PC-9 (cell line): ENCODE measurements at regions not wholly inside any gene's neighbourhood (a gene's known extent, or its start where the extent isn't known, plus 50 kb on each side); places are given as distances from the start of the nearest gene placed in this dataset.

Experiments
- BruUV-seq: library from RNA; stranded (reverse); fragments of 400-500 nt; replicated peaks from 2 replicates; lab custom pipeline; 2021; lab: Mats Ljungman, UMichigan
- CTCF ChIA-PET: fragments of 300-600 bp; sonication (Branson Sonifier 250); formaldehyde crosslinking; loops from one replicate; lab custom pipeline; 2022; ENCODE audit warnings: antibody characterized with exemption; lab: Charles Lee
- POLR2A ChIA-PET: fragments of 300-600 bp; sonication (Branson Sonifier 250); formaldehyde crosslinking; loops from one replicate; lab custom pipeline; 2022; ENCODE audit warnings: antibody characterized with exemption; ENCODE audit not compliant: unreplicated experiment; lab: Charles Lee
- DNase-seq, 2 experiments: peaks; one replicate each; pipeline versions ENCODE4 v3.0.0 to v3.0.0-alpha.2; 2015 to 2022; ENCODE audit warnings: mixed read lengths in 1 of 2
- H2AFZ ChIP-seq: fragments of 200-600 bp; sonication (generic); 2 replicates; pipeline ENCODE4 v1.8.1; 2017; ENCODE audit warnings: antibody characterized with exemption
- H3F3A ChIP-seq: fragments of 200-600 bp; sonication (generic); 2 replicates; pipeline ENCODE4 v1.8.1; 2017; ENCODE audit warnings: antibody characterized with exemption, mild to moderate bottlenecking, low read depth; ENCODE audit not compliant: insufficient read depth
- H3K27ac ChIP-seq: fragments of 200-600 bp; sonication (generic); 2 replicates; pipeline ENCODE4 v1.6.1; 2016; ENCODE audit warnings: mixed run types
- H3K27me3 ChIP-seq: fragments of 200-600 bp; sonication (generic); 2 replicates; pipeline ENCODE4 v1.6.1; 2016; ENCODE audit warnings: low read depth, mixed run types; ENCODE audit not compliant: insufficient read depth
- H3K36me3 ChIP-seq: fragments of 200-600 bp; sonication (generic); 2 replicates; pipeline ENCODE4 v1.6.1; 2016; ENCODE audit warnings: low read depth, mixed run types
- H3K4me1 ChIP-seq: fragments of 200-600 bp; sonication (generic); replicated peaks from 2 replicates; pipeline ENCODE4 v1.6.1; 2016; ENCODE audit warnings: mixed run types; ENCODE audit not compliant: insufficient read depth
- H3K4me2 ChIP-seq: fragments of 200-600 bp; sonication (generic); 2 replicates; pipeline ENCODE4 v1.6.1; 2017; ENCODE audit warnings: mixed run types
- H3K4me3 ChIP-seq: fragments of 200-600 bp; sonication (generic); 2 replicates; pipeline ENCODE4 v1.6.1; 2016; ENCODE audit warnings: mixed run types
- H3K79me2 ChIP-seq: fragments of 200-600 bp; sonication (generic); 2 replicates; pipeline ENCODE4 v1.6.1; 2017; ENCODE audit warnings: low read depth, mixed run types
- H3K9me2 ChIP-seq: fragments of 200-600 bp; sonication (generic); 2 replicates; pipeline ENCODE4 v1.8.1; 2017; ENCODE audit warnings: mild to moderate bottlenecking; ENCODE audit not compliant: insufficient read depth
- H3K9me3 ChIP-seq: fragments of 200-600 bp; sonication (generic); 2 replicates; pipeline ENCODE4 v1.8.1; 2016; ENCODE audit warnings: low read depth; ENCODE audit not compliant: insufficient read depth
- H4K20me1 ChIP-seq: fragments of 200-600 bp; sonication (generic); 2 replicates; pipeline ENCODE4 v1.8.1; 2017; ENCODE audit not compliant: insufficient read depth
- EZH2 ChIP-seq: fragments of 200-600 bp; sonication (generic); IDR thresholded peaks from 2 replicates; pipeline ENCODE4 v1.8.0; 2017; ENCODE audit warnings: antibody characterized with exemption, low read depth
- intact Hi-C: fragments of 100-400 bp; cut with micrococcal nuclease; formaldehyde crosslinking; loops from one replicate; pipeline ENCODE4 v1.10.0; 2022; ENCODE audit not compliant: unreplicated experiment
- TF ChIP-seq, protein P1 (sequence below): fragments of 200-600 bp; sonication (generic); conservative IDR thresholded peaks from 2 replicates; pipeline ENCODE4 v1.6.1; 2017; ENCODE audit warnings: mixed run types, antibody characterized with exemption, mild to moderate bottlenecking, moderate library complexity

DNA sequence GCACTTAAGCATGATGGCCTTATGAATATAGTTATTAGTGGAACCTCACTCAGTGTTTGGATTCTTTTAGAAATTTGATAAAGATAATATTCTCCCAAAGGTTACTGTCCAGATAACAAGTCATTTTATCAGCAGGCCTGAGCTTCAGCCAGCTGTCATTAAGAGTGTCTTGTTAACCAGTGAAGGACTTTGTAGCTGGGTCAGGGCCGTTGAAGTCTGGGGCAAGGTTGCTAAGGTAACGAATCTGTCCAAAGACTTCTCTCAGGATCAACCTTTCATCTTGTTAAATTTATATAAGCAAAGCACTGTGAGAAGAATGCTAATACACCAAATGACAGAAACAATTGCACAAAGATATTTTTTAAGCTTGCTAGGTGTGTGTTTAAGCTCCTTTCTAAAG lies 271.3 kb upstream of the TMPO start:
- no peak overlapping the region for H3K27ac ChIP-seq
- no peak overlapping the region for H2AFZ ChIP-seq
- no peak for DNase-seq
- H3K79me2 ChIP-seq: no peaks in the 10 kb centered on the region
- POLR2A ChIA-PET: no interaction called here
- BruUV-seq: no TSS peak
- H3K9me2 ChIP-seq: no peaks in the 10 kb centered on the region
- 0 out of 2 replicates have a peak, but pooled peaks cover 4% of the 10 kb centered on the region for H3K27me3 ChIP-seq
- H3K4me1 ChIP-seq: no peaks in the 10 kb centered on the region
- H3K4me2 ChIP-seq: no peak overlapping the region
- no peaks in the 10 kb centered on the region for H3K36me3 ChIP-seq
- H4K20me1 ChIP-seq: no peaks in the 10 kb centered on the region
- H3K4me3 ChIP-seq: no peak overlapping the region
- intact Hi-C loops: no loop called here
- CTCF ChIA-PET: no interaction called here
- H3F3A ChIP-seq: no peaks in the 10 kb centered on the region
- no peak for TF ChIP-seq EZH2
- TF ChIP-seq, protein P1, sequence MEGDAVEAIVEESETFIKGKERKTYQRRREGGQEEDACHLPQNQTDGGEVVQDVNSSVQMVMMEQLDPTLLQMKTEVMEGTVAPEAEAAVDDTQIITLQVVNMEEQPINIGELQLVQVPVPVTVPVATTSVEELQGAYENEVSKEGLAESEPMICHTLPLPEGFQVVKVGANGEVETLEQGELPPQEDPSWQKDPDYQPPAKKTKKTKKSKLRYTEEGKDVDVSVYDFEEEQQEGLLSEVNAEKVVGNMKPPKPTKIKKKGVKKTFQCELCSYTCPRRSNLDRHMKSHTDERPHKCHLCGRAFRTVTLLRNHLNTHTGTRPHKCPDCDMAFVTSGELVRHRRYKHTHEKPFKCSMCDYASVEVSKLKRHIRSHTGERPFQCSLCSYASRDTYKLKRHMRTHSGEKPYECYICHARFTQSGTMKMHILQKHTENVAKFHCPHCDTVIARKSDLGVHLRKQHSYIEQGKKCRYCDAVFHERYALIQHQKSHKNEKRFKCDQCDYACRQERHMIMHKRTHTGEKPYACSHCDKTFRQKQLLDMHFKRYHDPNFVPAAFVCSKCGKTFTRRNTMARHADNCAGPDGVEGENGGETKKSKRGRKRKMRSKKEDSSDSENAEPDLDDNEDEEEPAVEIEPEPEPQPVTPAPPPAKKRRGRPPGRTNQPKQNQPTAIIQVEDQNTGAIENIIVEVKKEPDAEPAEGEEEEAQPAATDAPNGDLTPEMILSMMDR: no peak
- H3K9me3 ChIP-seq: no peaks in the 10 kb centered on the region

DNA sequence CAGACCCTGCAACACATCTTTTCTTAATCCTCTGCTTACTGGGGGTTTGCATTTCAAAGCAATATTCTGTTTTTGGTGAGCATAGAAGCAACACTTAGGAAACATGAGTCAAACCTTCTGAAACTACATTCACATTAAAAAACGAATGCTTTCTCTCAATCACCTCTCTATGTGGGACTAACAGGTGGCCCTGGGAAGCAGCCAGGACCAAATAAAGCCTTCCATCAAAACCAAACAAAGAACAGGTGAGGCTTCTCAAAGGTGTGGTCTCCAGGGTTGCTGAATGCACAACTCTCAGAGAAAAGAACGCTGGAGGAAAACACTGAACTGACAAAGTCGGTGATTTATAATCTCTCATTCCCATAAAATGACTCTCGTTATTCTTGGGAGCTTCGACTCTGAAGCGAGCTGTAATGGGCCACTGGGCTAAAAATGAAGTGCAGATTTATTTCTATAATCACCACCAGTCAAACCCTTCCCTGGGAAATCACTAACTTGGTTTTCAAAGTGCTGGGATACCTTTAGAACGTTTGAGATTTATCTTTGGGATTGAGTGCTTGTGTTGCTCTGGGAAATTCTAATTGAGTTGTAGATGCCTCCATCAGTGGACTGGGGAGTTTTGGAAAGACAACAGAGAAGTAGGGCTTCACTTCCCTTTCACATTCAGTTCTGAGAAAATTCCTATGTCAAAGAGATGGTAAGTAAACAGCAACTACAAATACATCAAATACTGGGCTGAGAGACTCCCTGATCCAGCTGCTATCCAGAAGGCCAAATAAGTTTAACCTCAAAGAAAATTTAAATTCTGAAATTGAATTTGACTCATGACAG lies 262.0 kb upstream of the TMPO start:
- Histone ChIP-seq H3F3A (no peaks in the 10 kb centered on the region), H4K20me1 (no peaks in the 10 kb centered on the region), H3K9me3 (no peaks in the 10 kb centered on the region), H3K4me1 (no peaks in the 10 kb centered on the region), H3K4me3 (no peak overlapping the region), H3K27me3 (peaks cover 62% of the 10 kb centered on the region), H2AFZ (no peak overlapping the region), H3K27ac (no peak overlapping the region), H3K9me2 (no peaks in the 10 kb centered on the region), H3K36me3 (no peaks in the 10 kb centered on the region), H3K79me2 (no peaks in the 10 kb centered on the region), H3K4me2 (no peak overlapping the region)
- intact Hi-C loops: no loop called here
- BruUV-seq: no TSS peak
- ChIA-PET POLR2A (no interaction called here), CTCF (no interaction called here)
- TF ChIP-seq, protein P1: no peak
- TF ChIP-seq EZH2: no peak
- DNase-seq: no peak

- intact Hi-C loops: no loop called here
- ChIA-PET POLR2A (no interaction called here), CTCF (no interaction called here)
- Histone ChIP-seq H3K9me3 (no peaks in the 10 kb centered on the region), H3F3A (no peaks in the 10 kb centered on the region), H4K20me1 (no peaks in the 10 kb centered on the region), H3K36me3 (no peaks in the 10 kb centered on the region), H3K4me1 (no peaks in the 10 kb centered on the region), H3K4me2 (no peak overlapping the region), H3K79me2 (no peaks in the 10 kb centered on the region), H3K27ac (no peak overlapping the region), H3K9me2 (no peaks in the 10 kb centered on the region), H3K27me3 (peaks cover 56% of the 10 kb centered on the region), H3K4me3 (no peak overlapping the region), H2AFZ (no peak overlapping the region)
- no peak for DNase-seq
- BruUV-seq: no TSS peak
- no peak for TF ChIP-seq EZH2
- TF ChIP-seq, protein P1: no peak
Measured at GRCh38 chr12:98256830-98257229, 258.6 kb upstream of the TMPO start.
